A549 (cell line): ENCODE measurements at regions not wholly inside any gene's neighbourhood (a gene's known extent, or its start where the extent isn't known, plus 50 kb on each side); places are given as distances from the start of the nearest gene placed in this dataset.

Experiments used
- ATAC-seq, 2 experiments: fragments of 200-7000 bp in 1 of 2; fragments of >200 bp in 1 of 2; cut with Nextera tagmentation in 1 of 2; cut with Tn5 transposase in 1 of 2; 3 replicates each; pipeline versions ENCODE4 v1.8.0 to v1.9.1; 2018 to 2020; ENCODE audit warnings: mild to moderate bottlenecking in 1 of 2, moderate library complexity in 1 of 2
- CTCF ChIA-PET: fragments of 300-600 bp; sonication (Branson Sonifier 250); formaldehyde crosslinking; extraction: SDS; loops from one replicate; lab custom pipeline; 2021; ENCODE audit warnings: antibody characterized with exemption, inconsistent platforms; lab: Yijun Ruan, JAX
- POLR2A ChIA-PET: fragments of 350-600 bp; formaldehyde crosslinking; extraction: SDS; loops from one replicate; lab custom pipeline; 2021; ENCODE audit warnings: antibody characterized with exemption, inconsistent platforms; lab: Yijun Ruan, JAX
- DNase-seq, 2 experiments: peaks; one replicate each; pipeline versions ENCODE4 v3.0.0 to v3.0.0-alpha.2; 2011 to 2016; ENCODE audit warnings: low read depth in 1 of 2, low spot score in 1 of 2
- FAIRE-seq: peaks from 2 replicates; lab custom pipeline; 2011; peaks lifted over from hg19 to GRCh38; lab: Jason Lieb, UNC
- H3K27ac ChIP-seq, 2 experiments: fragments of >200 bp; sonication (Bioruptor Twin); formaldehyde crosslinking; 3 replicates each; pipeline ENCODE4 v1.5.1; 2016 to 2017
- H3K4me1 ChIP-seq: fragments of >200 bp; sonication (Bioruptor Twin); formaldehyde crosslinking; 3 replicates; pipeline ENCODE4 v1.6.1; 2016
- H3K4me2 ChIP-seq: fragments of >200 bp; sonication (Bioruptor Twin); formaldehyde crosslinking; 3 replicates; pipeline ENCODE4 v1.6.1; 2016
- H3K4me3 ChIP-seq: fragments of >200 bp; sonication (Bioruptor Twin); formaldehyde crosslinking; 3 replicates; pipeline ENCODE4 v1.5.1; 2016
- H3K9me3 ChIP-seq: fragments of >200 bp; sonication (Bioruptor Twin); formaldehyde crosslinking; 3 replicates; pipeline ENCODE4 v1.6.1; 2016
- CBX2 ChIP-seq: fragments of 200-600 bp; sonication (generic); IDR thresholded peaks from 2 replicates; pipeline ENCODE4 v1.6.1; 2016; ENCODE audit warnings: low read depth, mild to moderate bottlenecking, borderline replicate concordance
- CBX8 ChIP-seq: fragments of 200-600 bp; sonication (generic); IDR thresholded peaks from 2 replicates; pipeline ENCODE4 v1.6.1; 2016
- CEBPB ChIP-seq, 2 experiments: fragments of >200 bp in 1 of 2; sonication (Bioruptor Twin) in 1 of 2; formaldehyde crosslinking in 1 of 2; IDR thresholded peaks; 2 replicates each; pipeline ENCODE4 v1.6.1; 2012 to 2016
- CHD4 ChIP-seq: fragments of 200-600 bp; sonication (generic); IDR thresholded peaks from 2 replicates; pipeline ENCODE4 v1.6.1; 2016; ENCODE audit warnings: antibody characterized with exemption, mild to moderate bottlenecking, borderline replicate concordance
- EHF ChIP-seq: fragments of 250-450 bp; sonication (Bioruptor Pico); IDR thresholded peaks from 2 replicates; pipeline ENCODE4 v1.5.0; 2020; ENCODE audit warnings: mild to moderate bottlenecking
- EP300 ChIP-seq, 2 experiments: fragments of >200 bp; sonication (Bioruptor Twin); formaldehyde crosslinking; IDR thresholded peaks; 2 replicates in 1 of 2; 3 replicates in 1 of 2; pipeline ENCODE4 v1.6.1; 2016 to 2017
- ESRRA ChIP-seq: fragments of 150-350 bp; IDR thresholded peaks from 2 replicates; pipeline ENCODE4 v1.6.1; 2014; ENCODE audit warnings: mild to moderate bottlenecking, low read length, borderline replicate concordance
- GATA3 ChIP-seq: IDR thresholded peaks from 2 replicates; pipeline ENCODE4 v1.6.1; 2012; ENCODE audit warnings: borderline replicate concordance
- HDAC2 ChIP-seq: fragments of 200-600 bp; sonication (generic); IDR thresholded peaks from 2 replicates; pipeline ENCODE4 v1.6.1; 2016
- HEYL ChIP-seq: fragments of 250-450 bp; sonication (Bioruptor Pico); IDR thresholded peaks from 2 replicates; pipeline ENCODE4 v1.8.0; 2021; ENCODE audit warnings: mild to moderate bottlenecking, moderate library complexity
- HOXB13 ChIP-seq: fragments of 250-450 bp; sonication (Bioruptor Pico); IDR thresholded peaks from 2 replicates; pipeline ENCODE4 v1.5.0; 2020; ENCODE audit warnings: low read depth, mild to moderate bottlenecking, moderate library complexity
- MAFK ChIP-seq: fragments of 450-650 bp; IDR thresholded peaks from 2 replicates; pipeline ENCODE4 v1.6.1; 2014; ENCODE audit not compliant: partially characterized antibody
- MAZ ChIP-seq: fragments of 150-350 bp; IDR thresholded peaks from 2 replicates; pipeline ENCODE4 v1.6.1; 2014; ENCODE audit warnings: antibody characterized with exemption, low read depth, low read length, borderline replicate concordance
- POLR2AphosphoS2 ChIP-seq: conservative IDR thresholded peaks from 2 replicates; pipeline ENCODE4 v1.6.1; 2012; ENCODE audit warnings: low read length, improper control_type of control experiment, inconsistent platforms
- RCOR1 ChIP-seq: fragments of 150-350 bp; IDR thresholded peaks from 2 replicates; pipeline ENCODE4 v1.6.1; 2014; ENCODE audit warnings: antibody characterized with exemption, low read length, low read depth
- SMC3 ChIP-seq: fragments of >200 bp; sonication (Bioruptor Twin); formaldehyde crosslinking; IDR thresholded peaks from 3 replicates; pipeline ENCODE4 v1.6.1; 2018; ENCODE audit warnings: inconsistent platforms
- SREBF2 ChIP-seq: fragments of 450-650 bp; IDR thresholded peaks from 2 replicates; pipeline ENCODE4 v1.6.1; 2014; ENCODE audit warnings: mild to moderate bottlenecking, moderate library complexity
- ZFP36 ChIP-seq: fragments of 450-650 bp; IDR thresholded peaks from 2 replicates; pipeline ENCODE4 v1.6.1; 2014; ENCODE audit warnings: borderline replicate concordance; ENCODE audit not compliant: partially characterized antibody
- ZNF302 ChIP-seq: fragments of 250-450 bp; sonication (Bioruptor Pico); IDR thresholded peaks from 2 replicates; pipeline ENCODE4 v1.9.0; 2021; ENCODE audit warnings: inconsistent platforms, mild to moderate bottlenecking, moderate library complexity
- WGBS: methylation state at CpG from one replicate; pipeline ENCODE4 v1.1.6; 2017; ENCODE audit errors: missing lambda C conversion rate; 5-methylcytosine and 5-hydroxymethylcytosine counted together
- TF ChIP-seq, protein P1 (sequence below): fragments of >200 bp; sonication (Bioruptor Twin); formaldehyde crosslinking; IDR thresholded peaks from 3 replicates; pipeline ENCODE4 v1.5.1; 2016
- TF ChIP-seq, protein P2 (sequence below): fragments of 200-600 bp; sonication (generic); IDR thresholded peaks from 2 replicates; pipeline ENCODE4 v1.6.1; 2016; ENCODE audit warnings: antibody characterized with exemption, mild to moderate bottlenecking, moderate library complexity
- TF ChIP-seq, protein P3 (sequence below): fragments of 250-450 bp; sonication (Bioruptor Pico); IDR thresholded peaks from 2 replicates; pipeline ENCODE4 v1.5.0; 2020; ENCODE audit warnings: low read depth, mild to moderate bottlenecking, moderate library complexity
- TF ChIP-seq, protein P4 (sequence below): fragments of >200 bp; sonication (Bioruptor Twin); formaldehyde crosslinking; IDR thresholded peaks from 3 replicates; pipeline ENCODE4 v1.6.1; 2016

DNA sequence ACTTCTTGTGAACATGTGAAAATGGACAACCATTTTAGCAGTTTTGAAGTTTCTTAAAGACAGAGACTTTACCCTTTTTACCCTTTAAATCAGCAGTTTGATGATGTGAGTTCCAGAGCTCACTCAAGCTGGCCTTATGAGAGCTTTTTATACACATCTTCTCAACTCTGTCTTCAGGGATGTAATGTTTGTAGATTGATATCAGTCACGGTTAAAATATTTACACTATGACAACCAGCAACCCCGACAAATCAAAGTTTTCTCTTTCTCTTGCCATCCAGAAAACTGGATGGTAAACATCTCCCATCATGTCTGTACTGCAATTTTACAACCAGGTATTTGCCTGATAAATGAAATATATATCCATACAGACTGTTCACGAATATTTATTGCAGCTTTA lies 233.4 kb upstream of the ST8SIA4 start:
- no peak overlapping the region for H3K4me3 ChIP-seq
- WGBS = 13% methylated on average over 3 of the region's 3 CpGs
- H3K4me2 ChIP-seq = peak overlapping the region; percentile 31
- H3K4me1 ChIP-seq = peaks cover 13% of the 10 kb centered on the region; the same call in 1 of the 3 replicates
- peak in 1 of 2 experiments; percentile 63; a peak in 3 of 6 replicates for ATAC-seq
- peak in 1 of 2 experiments; percentile 45 for DNase-seq
- H3K9me3 ChIP-seq = no peaks in the 10 kb centered on the region
- ChIA-PET CTCF (no interaction called here), POLR2A (no interaction called here)
- no peak for FAIRE-seq
- TF ChIP-seq SREBF2 = no peak
- peak; percentile 70 for TF ChIP-seq GATA3
- no peak overlapping the region for H3K27ac ChIP-seq

DNA sequence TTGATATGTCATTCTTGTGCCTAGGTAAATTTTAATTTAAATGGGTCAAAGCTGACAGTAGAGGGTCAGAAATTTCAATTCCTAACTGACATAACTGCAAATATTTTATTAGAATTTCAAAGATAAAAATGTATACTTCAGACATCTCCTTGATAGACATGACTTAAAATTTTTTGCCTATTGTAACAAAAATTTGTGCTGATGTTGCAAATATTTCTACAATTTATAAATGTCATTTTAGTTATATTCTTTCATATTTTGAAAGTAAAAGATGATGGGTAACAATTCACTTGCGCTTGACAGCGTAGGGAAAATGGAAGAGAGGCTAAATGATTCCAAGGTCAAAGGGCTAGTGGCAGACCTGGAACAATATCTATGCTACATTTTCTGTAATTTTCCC lies 220.3 kb upstream of the ST8SIA4 start:
- DNase-seq = no peak
- Histone ChIP-seq H3K4me1 (no peaks in the 10 kb centered on the region), H3K9me3 (no peaks in the 10 kb centered on the region; the same call in 2 of the 3 replicates), H3K27ac (no peak overlapping the region), H3K4me3 (no peak overlapping the region), H3K4me2 (no peak overlapping the region)
- TF ChIP-seq, protein P1, sequence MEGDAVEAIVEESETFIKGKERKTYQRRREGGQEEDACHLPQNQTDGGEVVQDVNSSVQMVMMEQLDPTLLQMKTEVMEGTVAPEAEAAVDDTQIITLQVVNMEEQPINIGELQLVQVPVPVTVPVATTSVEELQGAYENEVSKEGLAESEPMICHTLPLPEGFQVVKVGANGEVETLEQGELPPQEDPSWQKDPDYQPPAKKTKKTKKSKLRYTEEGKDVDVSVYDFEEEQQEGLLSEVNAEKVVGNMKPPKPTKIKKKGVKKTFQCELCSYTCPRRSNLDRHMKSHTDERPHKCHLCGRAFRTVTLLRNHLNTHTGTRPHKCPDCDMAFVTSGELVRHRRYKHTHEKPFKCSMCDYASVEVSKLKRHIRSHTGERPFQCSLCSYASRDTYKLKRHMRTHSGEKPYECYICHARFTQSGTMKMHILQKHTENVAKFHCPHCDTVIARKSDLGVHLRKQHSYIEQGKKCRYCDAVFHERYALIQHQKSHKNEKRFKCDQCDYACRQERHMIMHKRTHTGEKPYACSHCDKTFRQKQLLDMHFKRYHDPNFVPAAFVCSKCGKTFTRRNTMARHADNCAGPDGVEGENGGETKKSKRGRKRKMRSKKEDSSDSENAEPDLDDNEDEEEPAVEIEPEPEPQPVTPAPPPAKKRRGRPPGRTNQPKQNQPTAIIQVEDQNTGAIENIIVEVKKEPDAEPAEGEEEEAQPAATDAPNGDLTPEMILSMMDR = no peak
- peak; percentile 97 for TF ChIP-seq MAFK
- POLR2A ChIA-PET = no interaction called here
- ATAC-seq = no peak
- CTCF ChIA-PET = no interaction called here
- FAIRE-seq = no peak
- 87% methylated on average over 2 of the region's 2 CpGs for WGBS

DNA sequence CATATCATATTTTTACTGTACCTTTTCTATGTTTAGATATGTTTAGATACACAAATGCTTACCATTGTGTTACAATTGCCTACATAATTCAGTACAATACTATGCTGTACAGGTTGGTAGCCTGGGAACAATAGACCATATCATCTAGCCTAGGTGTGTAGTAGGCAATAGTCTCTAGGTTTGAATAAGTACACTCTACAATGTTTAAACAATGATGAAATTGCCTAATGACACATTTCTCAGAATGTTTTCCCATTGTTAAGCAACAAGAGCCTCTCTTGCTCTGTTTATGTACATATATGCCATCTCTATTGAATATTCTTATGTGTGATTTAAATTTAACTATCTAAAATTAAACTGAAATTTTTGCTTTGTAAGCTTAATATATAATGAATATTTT lies 209.6 kb upstream of the ST8SIA4 start:
- ChIA-PET CTCF (no interaction called here), POLR2A (no interaction called here)
- Histone ChIP-seq H3K4me2 (peak overlapping the region; percentile 21; the same call in 1 of the 3 replicates), H3K4me1 (peaks cover 11% of the 10 kb centered on the region; the same call in 1 of the 3 replicates), H3K9me3 (0 out of 3 replicates have a peak, but pooled peaks cover 5% of the 10 kb centered on the region), H3K4me3 (no peak overlapping the region), H3K27ac (no peak overlapping the region)
- DNase-seq (peak in 1 of 2 experiments; percentile 30), ATAC-seq (no peak), FAIRE-seq (no peak)
- TF ChIP-seq CHD4 = no peak
- peak; percentile 6 to 28; a peak in 1 of 4 replicates for TF ChIP-seq CEBPB (IDR thresholded peaks at IDR 0.05)
- TF ChIP-seq MAFK = peak; percentile 44
- TF ChIP-seq ZNF302 (CRISPR knock-in tag) = no peak

DNA sequence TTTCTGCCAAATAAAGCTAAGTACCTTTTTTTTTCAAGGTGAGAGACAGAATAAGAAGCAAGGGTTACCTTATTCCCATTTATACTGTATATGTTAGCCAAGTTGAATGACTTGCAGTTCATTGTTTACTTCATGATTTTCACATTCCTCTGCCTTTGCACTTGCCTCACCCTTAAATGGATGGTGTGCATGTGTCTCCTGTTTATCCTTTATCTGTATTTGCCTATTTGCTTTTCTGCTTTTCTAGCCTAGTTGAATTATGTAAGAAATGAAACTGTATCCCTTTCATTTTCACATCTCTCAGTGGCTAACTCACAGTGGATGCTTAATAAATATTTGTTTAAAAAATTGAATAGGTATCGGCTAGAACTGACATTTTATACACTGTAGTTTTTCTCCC lies 200.8 kb upstream of the ST8SIA4 start:
- ChIA-PET CTCF (no interaction called here), POLR2A (interaction anchor here (0.7 kb wide), 1 partner anchor 261 kb away, joined by 8 read pairs; no protein-coding TSS in a partner anchor)
- DNase-seq (peak; percentile 32 to 93), ATAC-seq (peak; percentile 87 to 98; a peak in 5 of 6 replicates), FAIRE-seq (peak; percentile 83)
- H3K4me1 ChIP-seq = peaks cover 39% of the 10 kb centered on the region
- 6% methylated on average over 1 of the region's 1 CpG for WGBS
- H3K27ac ChIP-seq = peak overlapping the region; percentile 56 to 80; a peak in 4 of 6 replicates
- 0 out of 3 replicates have a peak, but pooled peaks cover 5% of the 10 kb centered on the region for H3K9me3 ChIP-seq
- peak overlapping the region; percentile 58 for H3K4me2 ChIP-seq
- no peak overlapping the region for H3K4me3 ChIP-seq
- no peak for TF ChIP-seq HOXB13
- TF ChIP-seq, protein P2, sequence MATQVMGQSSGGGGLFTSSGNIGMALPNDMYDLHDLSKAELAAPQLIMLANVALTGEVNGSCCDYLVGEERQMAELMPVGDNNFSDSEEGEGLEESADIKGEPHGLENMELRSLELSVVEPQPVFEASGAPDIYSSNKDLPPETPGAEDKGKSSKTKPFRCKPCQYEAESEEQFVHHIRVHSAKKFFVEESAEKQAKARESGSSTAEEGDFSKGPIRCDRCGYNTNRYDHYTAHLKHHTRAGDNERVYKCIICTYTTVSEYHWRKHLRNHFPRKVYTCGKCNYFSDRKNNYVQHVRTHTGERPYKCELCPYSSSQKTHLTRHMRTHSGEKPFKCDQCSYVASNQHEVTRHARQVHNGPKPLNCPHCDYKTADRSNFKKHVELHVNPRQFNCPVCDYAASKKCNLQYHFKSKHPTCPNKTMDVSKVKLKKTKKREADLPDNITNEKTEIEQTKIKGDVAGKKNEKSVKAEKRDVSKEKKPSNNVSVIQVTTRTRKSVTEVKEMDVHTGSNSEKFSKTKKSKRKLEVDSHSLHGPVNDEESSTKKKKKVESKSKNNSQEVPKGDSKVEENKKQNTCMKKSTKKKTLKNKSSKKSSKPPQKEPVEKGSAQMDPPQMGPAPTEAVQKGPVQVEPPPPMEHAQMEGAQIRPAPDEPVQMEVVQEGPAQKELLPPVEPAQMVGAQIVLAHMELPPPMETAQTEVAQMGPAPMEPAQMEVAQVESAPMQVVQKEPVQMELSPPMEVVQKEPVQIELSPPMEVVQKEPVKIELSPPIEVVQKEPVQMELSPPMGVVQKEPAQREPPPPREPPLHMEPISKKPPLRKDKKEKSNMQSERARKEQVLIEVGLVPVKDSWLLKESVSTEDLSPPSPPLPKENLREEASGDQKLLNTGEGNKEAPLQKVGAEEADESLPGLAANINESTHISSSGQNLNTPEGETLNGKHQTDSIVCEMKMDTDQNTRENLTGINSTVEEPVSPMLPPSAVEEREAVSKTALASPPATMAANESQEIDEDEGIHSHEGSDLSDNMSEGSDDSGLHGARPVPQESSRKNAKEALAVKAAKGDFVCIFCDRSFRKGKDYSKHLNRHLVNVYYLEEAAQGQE = no peak
- no peak for TF ChIP-seq CBX2
- no peak for TF ChIP-seq CBX8
- no peak for TF ChIP-seq EHF (CRISPR knock-in tag)
- peak; percentile 30; the same call in 1 of the 3 replicates for TF ChIP-seq SMC3
- peak; percentile 83 to 87; a peak in 3 of 5 replicates for TF ChIP-seq EP300 (IDR thresholded peaks at IDR 0.05)
- TF ChIP-seq MAFK = peak; percentile 94
- no peak for TF ChIP-seq HDAC2
- TF ChIP-seq, protein P3, sequence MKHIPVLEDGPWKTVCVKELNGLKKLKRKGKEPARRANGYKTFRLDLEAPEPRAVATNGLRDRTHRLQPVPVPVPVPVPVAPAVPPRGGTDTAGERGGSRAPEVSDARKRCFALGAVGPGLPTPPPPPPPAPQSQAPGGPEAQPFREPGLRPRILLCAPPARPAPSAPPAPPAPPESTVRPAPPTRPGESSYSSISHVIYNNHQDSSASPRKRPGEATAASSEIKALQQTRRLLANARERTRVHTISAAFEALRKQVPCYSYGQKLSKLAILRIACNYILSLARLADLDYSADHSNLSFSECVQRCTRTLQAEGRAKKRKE (CRISPR knock-in tag) = no peak
- TF ChIP-seq POLR2AphosphoS2 = no peak
- no peak for TF ChIP-seq CHD4
- TF ChIP-seq ESRRA = no peak
- TF ChIP-seq HEYL (CRISPR knock-in tag) = no peak
- no peak for TF ChIP-seq ZFP36
- TF ChIP-seq MAZ = no peak
- TF ChIP-seq RCOR1 = no peak
- TF ChIP-seq CEBPB (IDR thresholded peaks at IDR 0.05) = peak; percentile 66 to 87
- TF ChIP-seq, protein P4, sequence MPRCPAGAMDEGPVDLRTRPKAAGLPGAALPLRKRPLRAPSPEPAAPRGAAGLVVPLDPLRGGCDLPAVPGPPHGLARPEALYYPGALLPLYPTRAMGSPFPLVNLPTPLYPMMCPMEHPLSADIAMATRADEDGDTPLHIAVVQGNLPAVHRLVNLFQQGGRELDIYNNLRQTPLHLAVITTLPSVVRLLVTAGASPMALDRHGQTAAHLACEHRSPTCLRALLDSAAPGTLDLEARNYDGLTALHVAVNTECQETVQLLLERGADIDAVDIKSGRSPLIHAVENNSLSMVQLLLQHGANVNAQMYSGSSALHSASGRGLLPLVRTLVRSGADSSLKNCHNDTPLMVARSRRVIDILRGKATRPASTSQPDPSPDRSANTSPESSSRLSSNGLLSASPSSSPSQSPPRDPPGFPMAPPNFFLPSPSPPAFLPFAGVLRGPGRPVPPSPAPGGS = peak; percentile 73; the same call in 1 of the 3 replicates
